GM18873 (cell line): ENCODE measurements at regions not wholly inside any gene's neighbourhood (a gene's known extent, or its start where the extent isn't known, plus 50 kb on each side); places are given as distances from the start of the nearest gene placed in this dataset.
"Not testable (repeated sequence)": the region's sequence is repeated elsewhere in the genome, so short reads cannot be mapped to it uniquely, and the experiment has no call there.

Experiments
- ATAC-seq: cut with Tn5 transposase; IDR thresholded peaks from one replicate; pipeline ENCODE4 v1.9.1; 2021; ENCODE audit warnings: mild to moderate bottlenecking, moderate library complexity, moderate number of reproducible peaks; ENCODE audit not compliant: unreplicated experiment, low FRiP score

GRCh38 chr21:17738176-17738953 lies 80.8 kb downstream of the C21orf91 start:
- no peak for ATAC-seq

- no peak for ATAC-seq
These were observed 83.1 kb downstream of the C21orf91 start for GRCh38 chr21:17736072-17736471.

GRCh38 chr21:17733209-17733608 lies 85.9 kb downstream of the C21orf91 start:
- ATAC-seq = no peak

GRCh38 chr21:17732306-17732705 lies 86.8 kb downstream of the C21orf91 start:
- no peak for ATAC-seq

- ATAC-seq = no peak
These were observed 87.6 kb downstream of the C21orf91 start for GRCh38 chr21:17731554-17731953.

GRCh38 chr21:17730782-17731181 lies 88.4 kb downstream of the C21orf91 start:
- ATAC-seq = no peak

GRCh38 chr21:17729455-17729854 lies 89.7 kb downstream of the C21orf91 start:
- no peak for ATAC-seq

GRCh38 chr21:17727361-17727760 lies 91.8 kb downstream of the C21orf91 start:
- no peak for ATAC-seq

- ATAC-seq = no peak
These were observed 92.9 kb downstream of the C21orf91 start for GRCh38 chr21:17726047-17726829.

- no peak for ATAC-seq
These were observed 93.8 kb downstream of the C21orf91 start for GRCh38 chr21:17725339-17725738.

GRCh38 chr21:17712887-17713286 lies 100.2 kb upstream of the BTG3 start:
- ATAC-seq = no peak

GRCh38 chr21:17711896-17712295 lies 99.2 kb upstream of the BTG3 start:
- no peak for ATAC-seq

GRCh38 chr21:17709266-17709611 lies 96.5 kb upstream of the BTG3 start:
- peak; percentile 99 for ATAC-seq

- ATAC-seq = peak; percentile 32
These were observed 96.0 kb upstream of the BTG3 start for GRCh38 chr21:17708522-17709265.

- ATAC-seq = no peak
These were observed 87.0 kb upstream of the BTG3 start for GRCh38 chr21:17699524-17700189.

- no peak for ATAC-seq
These were observed 84.8 kb upstream of the BTG3 start for GRCh38 chr21:17697473-17697872.

- ATAC-seq = not testable (repeated sequence)
These were observed 81.7 kb upstream of the BTG3 start for GRCh38 chr21:17694416-17694815.

GRCh38 chr21:17693801-17694200 lies 81.1 kb upstream of the BTG3 start:
- no peak for ATAC-seq

GRCh38 chr21:17690078-17690494 lies 77.4 kb upstream of the BTG3 start:
- no peak for ATAC-seq
